ENCODE measurements at regions not wholly inside any gene's neighbourhood (a gene's known extent, or its start where the extent isn't known, plus 50 kb on each side); places are given as distances from the start of the nearest gene placed in this dataset.
"Not testable (repeated sequence)": the region's sequence is repeated elsewhere in the genome, so short reads cannot be mapped to it uniquely, and the experiment has no call there.

GRCh38 chr5:5738797-5739489, 316.5 kb downstream of the ICE1 start:
- no peak for TF ChIP-seq CTCF (IDR thresholded peaks at IDR 0.05; ENCODE audit: low read depth, low read length, missing control alignments)
- in situ Hi-C loops (cut with HindIII; ENCODE audit: low pct_ligation_motif_present, low sequenced_read_pairs), result no loop called here
- Histone ChIP-seq H3K4me3 (ENCODE audit: low read depth, low read length) (no peak overlapping the region), H3K36me3 (replicated peaks) (no peaks in the 10 kb centered on the region), H3K27ac (no peak overlapping the region), H3K27me3 (replicated peaks) (no peaks in the 10 kb centered on the region)
- DNase-seq, result no peak

- DNase-seq, result no peak
- H3K27ac ChIP-seq, result no peak overlapping the region
- no peaks in the 10 kb centered on the region for H3K36me3 ChIP-seq (replicated peaks)
- TF ChIP-seq CTCF (IDR thresholded peaks at IDR 0.05; ENCODE audit: low read depth, low read length, missing control alignments), result no peak
- in situ Hi-C loops (cut with HindIII; ENCODE audit: low pct_ligation_motif_present, low sequenced_read_pairs), result no loop called here
- H3K27me3 ChIP-seq (replicated peaks), result no peaks in the 10 kb centered on the region
- H3K4me3 ChIP-seq (ENCODE audit: low read depth, low read length), result no peak overlapping the region
Observed at GRCh38 chr5:5736007-5736406, 313.5 kb downstream of the ICE1 start.

GRCh38 chr5:5733058-5733457, 310.6 kb downstream of the ICE1 start:
- H3K27ac ChIP-seq; H3K36me3 ChIP-seq (replicated peaks); DNase-seq; in situ Hi-C loops (cut with HindIII; ENCODE audit: low pct_ligation_motif_present, low sequenced_read_pairs); H3K27me3 ChIP-seq (replicated peaks); H3K4me3 ChIP-seq (ENCODE audit: low read depth, low read length): not testable (repeated sequence)

GRCh38 chr5:5726401-5726800, 303.9 kb downstream of the ICE1 start:
- no peak for TF ChIP-seq CTCF (IDR thresholded peaks at IDR 0.05; ENCODE audit: low read depth, low read length, missing control alignments)
- Histone ChIP-seq H3K4me3 (ENCODE audit: low read depth, low read length) (no peak overlapping the region), H3K27ac (no peak overlapping the region), H3K36me3 (replicated peaks) (no peaks in the 10 kb centered on the region), H3K27me3 (replicated peaks) (no peaks in the 10 kb centered on the region)
- in situ Hi-C loops (cut with HindIII; ENCODE audit: low pct_ligation_motif_present, low sequenced_read_pairs), result no loop called here
- DNase-seq, result no peak

- H3K4me3 ChIP-seq (ENCODE audit: low read depth, low read length), result no peak overlapping the region
- in situ Hi-C loops (cut with HindIII; ENCODE audit: low pct_ligation_motif_present, low sequenced_read_pairs), result no loop called here
- DNase-seq, result no peak
- no peak for TF ChIP-seq CTCF (IDR thresholded peaks at IDR 0.05; ENCODE audit: low read depth, low read length, missing control alignments)
- H3K27me3 ChIP-seq (replicated peaks), result no peaks in the 10 kb centered on the region
- no peak overlapping the region for H3K27ac ChIP-seq
- no peaks in the 10 kb centered on the region for H3K36me3 ChIP-seq (replicated peaks)
Observed at GRCh38 chr5:5721881-5722280, 299.4 kb downstream of the ICE1 start.

GRCh38 chr5:5719292-5719691, 296.8 kb downstream of the ICE1 start:
- no peak for DNase-seq
- H3K27me3 ChIP-seq (replicated peaks), result no peaks in the 10 kb centered on the region
- H3K27ac ChIP-seq, result no peak overlapping the region
- no peaks in the 10 kb centered on the region for H3K36me3 ChIP-seq (replicated peaks)
- TF ChIP-seq CTCF (IDR thresholded peaks at IDR 0.05; ENCODE audit: low read depth, low read length, missing control alignments), result no peak
- in situ Hi-C loops (cut with HindIII; ENCODE audit: low pct_ligation_motif_present, low sequenced_read_pairs), result no loop called here
- no peak overlapping the region for H3K4me3 ChIP-seq (ENCODE audit: low read depth, low read length)
